Progenitor cell of endocrine pancreas (in vitro differentiated cells): ENCODE measurements at regions not wholly inside any gene's neighbourhood (a gene's known extent, or its start where the extent isn't known, plus 50 kb on each side); places are given as distances from the start of the nearest gene placed in this dataset.

ENCODE experiments used
- DNase-seq: peaks from one replicate; pipeline ENCODE4 v3.0.0; 2021; ENCODE audit warnings: low spot score; ENCODE audit not compliant: unreplicated experiment
- H3K27ac Mint-ChIP-seq: 2 replicates; pipeline ENCODE4 v1.8.0; 2021; ENCODE audit warnings: mild to moderate bottlenecking, moderate library complexity, mixed read lengths
- H3K27me3 Mint-ChIP-seq: 2 replicates; pipeline ENCODE4 v1.8.0; 2021; ENCODE audit warnings: mixed read lengths
- H3K36me3 Mint-ChIP-seq: 2 replicates; pipeline ENCODE4 v1.8.0; 2022; ENCODE audit warnings: mixed read lengths; ENCODE audit not compliant: insufficient read depth
- H3K4me1 Mint-ChIP-seq: 2 replicates; pipeline ENCODE4 v1.8.0; 2021; ENCODE audit warnings: low read depth, mixed read lengths
- H3K4me3 Mint-ChIP-seq: 2 replicates; pipeline ENCODE4 v1.8.0; 2021; ENCODE audit warnings: low read depth, mild to moderate bottlenecking, moderate library complexity, mixed read lengths
- H3K9me3 Mint-ChIP-seq: 2 replicates; pipeline ENCODE4 v1.8.0; 2021; ENCODE audit warnings: low read depth, mixed read lengths
- TF ChIP-seq, protein P1 (sequence below): fragments of 200-600 bp; sonication (generic); IDR thresholded peaks from one replicate; pipeline ENCODE4 v1.5.0; 2021; ENCODE audit warnings: antibody characterized with exemption, mild to moderate bottlenecking; ENCODE audit not compliant: unreplicated experiment

DNA sequence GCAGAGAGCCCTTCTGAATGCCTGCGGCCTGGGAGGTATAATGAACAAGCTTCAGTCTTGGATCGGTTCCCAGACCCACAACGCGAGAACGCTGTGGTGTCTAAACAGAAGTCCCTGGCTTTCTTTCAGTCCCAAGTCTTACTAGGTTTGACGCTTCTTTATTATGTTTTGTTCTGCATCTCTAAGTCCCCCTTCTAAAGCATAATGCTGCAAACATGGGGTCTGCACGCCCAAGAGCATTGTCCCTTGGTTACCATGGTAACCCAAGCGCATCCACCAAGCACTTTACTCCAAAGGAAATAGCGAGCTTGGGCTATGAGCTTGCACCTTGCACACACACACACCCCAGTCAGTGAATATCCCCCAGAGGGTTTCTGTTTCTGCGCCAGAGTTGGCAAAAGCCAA lies 193.7 kb downstream of the INO80D start:
- TF ChIP-seq, protein P1, sequence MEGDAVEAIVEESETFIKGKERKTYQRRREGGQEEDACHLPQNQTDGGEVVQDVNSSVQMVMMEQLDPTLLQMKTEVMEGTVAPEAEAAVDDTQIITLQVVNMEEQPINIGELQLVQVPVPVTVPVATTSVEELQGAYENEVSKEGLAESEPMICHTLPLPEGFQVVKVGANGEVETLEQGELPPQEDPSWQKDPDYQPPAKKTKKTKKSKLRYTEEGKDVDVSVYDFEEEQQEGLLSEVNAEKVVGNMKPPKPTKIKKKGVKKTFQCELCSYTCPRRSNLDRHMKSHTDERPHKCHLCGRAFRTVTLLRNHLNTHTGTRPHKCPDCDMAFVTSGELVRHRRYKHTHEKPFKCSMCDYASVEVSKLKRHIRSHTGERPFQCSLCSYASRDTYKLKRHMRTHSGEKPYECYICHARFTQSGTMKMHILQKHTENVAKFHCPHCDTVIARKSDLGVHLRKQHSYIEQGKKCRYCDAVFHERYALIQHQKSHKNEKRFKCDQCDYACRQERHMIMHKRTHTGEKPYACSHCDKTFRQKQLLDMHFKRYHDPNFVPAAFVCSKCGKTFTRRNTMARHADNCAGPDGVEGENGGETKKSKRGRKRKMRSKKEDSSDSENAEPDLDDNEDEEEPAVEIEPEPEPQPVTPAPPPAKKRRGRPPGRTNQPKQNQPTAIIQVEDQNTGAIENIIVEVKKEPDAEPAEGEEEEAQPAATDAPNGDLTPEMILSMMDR: no peak
- no peak for DNase-seq
- no peak overlapping the region for H3K27ac Mint-ChIP-seq
- H3K27me3 Mint-ChIP-seq: no peaks in the 10 kb centered on the region
- peaks cover 2% of the 10 kb centered on the region for H3K4me1 Mint-ChIP-seq
- no peaks in the 10 kb centered on the region for H3K36me3 Mint-ChIP-seq
- no peaks in the 10 kb centered on the region for H3K9me3 Mint-ChIP-seq
- H3K4me3 Mint-ChIP-seq: no peak overlapping the region

GRCh38 chr2:205889114-205889513 lies 196.9 kb downstream of the INO80D start:
- Mint-ChIP-seq H3K36me3 (no peaks in the 10 kb centered on the region), H3K4me1 (no peaks in the 10 kb centered on the region), H3K27me3 (no peaks in the 10 kb centered on the region), H3K4me3 (no peak overlapping the region), H3K9me3 (no peaks in the 10 kb centered on the region), H3K27ac (no peak overlapping the region)
- TF ChIP-seq, protein P1: no peak
- DNase-seq: no peak

DNA sequence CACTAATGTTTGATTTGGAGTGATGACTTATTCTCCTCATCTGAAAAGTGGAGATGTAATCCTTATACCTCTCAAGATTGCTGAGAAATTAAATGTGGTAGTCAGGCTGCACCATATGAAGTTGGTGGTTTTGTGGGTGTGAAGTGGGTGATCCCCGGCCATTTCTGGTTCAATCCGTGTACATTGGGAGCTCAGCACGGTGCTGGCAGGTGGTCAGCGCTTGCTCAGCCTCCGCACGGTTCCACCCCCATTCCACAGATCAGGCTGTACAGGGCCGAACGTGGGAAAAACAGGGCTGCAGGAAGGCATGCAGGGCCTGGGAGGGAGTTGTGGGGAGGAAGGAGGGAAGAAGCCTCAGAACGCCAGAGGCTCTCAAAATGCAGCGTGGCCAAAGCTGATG lies 198.3 kb downstream of the INO80D start:
- Mint-ChIP-seq H3K27me3 (no peaks in the 10 kb centered on the region), H3K36me3 (no peaks in the 10 kb centered on the region), H3K27ac (no peak overlapping the region), H3K4me3 (no peak overlapping the region), H3K4me1 (no peaks in the 10 kb centered on the region), H3K9me3 (no peaks in the 10 kb centered on the region)
- TF ChIP-seq, protein P1: no peak
- no peak for DNase-seq

GRCh38 chr2:205885492-205886099 lies 200.4 kb downstream of the INO80D start:
- no peaks in the 10 kb centered on the region for H3K27me3 Mint-ChIP-seq
- no peak overlapping the region for H3K4me3 Mint-ChIP-seq

DNA sequence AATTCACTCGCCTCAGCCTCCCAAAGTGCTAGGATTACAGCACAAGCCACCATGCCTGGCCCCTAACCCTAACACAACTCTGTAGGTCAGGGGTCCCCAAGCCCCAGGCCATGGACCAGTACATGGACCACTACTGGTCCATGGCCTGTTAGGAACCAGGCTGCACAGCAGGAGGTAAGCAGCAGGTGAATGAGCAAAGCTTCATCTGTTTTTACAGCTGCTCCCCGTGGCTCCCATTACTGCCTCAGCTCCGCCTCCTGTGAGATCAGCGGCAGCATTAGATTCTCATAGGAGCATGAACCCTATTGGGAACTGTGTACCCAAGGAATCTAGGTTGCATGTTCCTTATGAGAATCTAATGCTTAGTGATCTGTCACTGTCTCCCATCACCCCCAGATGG lies 201.7 kb downstream of the NRP2 start:
- no peaks in the 10 kb centered on the region for H3K4me1 Mint-ChIP-seq
- H3K9me3 Mint-ChIP-seq: no peaks in the 10 kb centered on the region
- H3K27ac Mint-ChIP-seq: no peak overlapping the region
- H3K27me3 Mint-ChIP-seq: peaks cover 4% of the 10 kb centered on the region
- no peaks in the 10 kb centered on the region for H3K36me3 Mint-ChIP-seq
- no peak overlapping the region for H3K4me3 Mint-ChIP-seq
- TF ChIP-seq, protein P1: no peak
- no peak for DNase-seq

More at GRCh38 chr2:205885492-205886099, 200.4 kb downstream of the INO80D start:
- Mint-ChIP-seq H3K36me3 (no peaks in the 10 kb centered on the region), H3K4me1 (no peaks in the 10 kb centered on the region), H3K27ac (no peak overlapping the region), H3K9me3 (no peaks in the 10 kb centered on the region)
- DNase-seq: peak; percentile 70
- TF ChIP-seq, protein P1: peak; percentile 82
